OCI-LY1 (cell line): ENCODE measurements at regions not wholly inside any gene's neighbourhood (a gene's known extent, or its start where the extent isn't known, plus 50 kb on each side); places are given as distances from the start of the nearest gene placed in this dataset.

Experiments
- EZH2 ChIP-seq: fragments of 200-600 bp; sonication (generic), shearing (Covaris generic); IDR thresholded peaks from 2 replicates; pipeline ENCODE4 v1.8.0; 2017; ENCODE audit warnings: borderline replicate concordance, mixed run types, mild to moderate bottlenecking, antibody characterized with exemption, low read length, moderate library complexity, mixed read lengths
- TF ChIP-seq, protein P1 (sequence below): fragments of 200-600 bp; sonication (generic), shearing (Covaris generic); IDR thresholded peaks from 2 replicates; pipeline ENCODE4 v1.5.1; 2017; ENCODE audit warnings: mild to moderate bottlenecking, antibody characterized with exemption, low read length, moderate library complexity, mixed read lengths

DNA sequence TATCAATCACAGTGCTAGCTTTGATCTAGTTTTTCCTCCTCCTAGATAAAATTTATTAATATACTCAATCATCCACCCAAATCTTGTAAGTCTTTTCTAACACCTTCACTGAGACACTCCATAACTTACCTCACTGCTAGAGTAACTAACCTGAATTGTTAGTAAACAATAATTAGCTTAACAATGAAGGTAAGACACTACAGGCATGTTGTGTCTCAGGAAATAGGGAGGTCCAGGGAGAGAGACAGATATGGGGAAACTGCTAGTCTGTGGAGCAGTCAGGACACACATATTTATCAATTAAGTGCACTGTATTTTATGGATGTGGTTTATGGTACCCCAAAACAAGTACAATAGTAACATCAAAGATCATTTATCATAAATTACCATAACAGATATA is 94.2 kb upstream of the SSTR1 start:
- TF ChIP-seq EZH2, result no peak
- TF ChIP-seq, protein P1, sequence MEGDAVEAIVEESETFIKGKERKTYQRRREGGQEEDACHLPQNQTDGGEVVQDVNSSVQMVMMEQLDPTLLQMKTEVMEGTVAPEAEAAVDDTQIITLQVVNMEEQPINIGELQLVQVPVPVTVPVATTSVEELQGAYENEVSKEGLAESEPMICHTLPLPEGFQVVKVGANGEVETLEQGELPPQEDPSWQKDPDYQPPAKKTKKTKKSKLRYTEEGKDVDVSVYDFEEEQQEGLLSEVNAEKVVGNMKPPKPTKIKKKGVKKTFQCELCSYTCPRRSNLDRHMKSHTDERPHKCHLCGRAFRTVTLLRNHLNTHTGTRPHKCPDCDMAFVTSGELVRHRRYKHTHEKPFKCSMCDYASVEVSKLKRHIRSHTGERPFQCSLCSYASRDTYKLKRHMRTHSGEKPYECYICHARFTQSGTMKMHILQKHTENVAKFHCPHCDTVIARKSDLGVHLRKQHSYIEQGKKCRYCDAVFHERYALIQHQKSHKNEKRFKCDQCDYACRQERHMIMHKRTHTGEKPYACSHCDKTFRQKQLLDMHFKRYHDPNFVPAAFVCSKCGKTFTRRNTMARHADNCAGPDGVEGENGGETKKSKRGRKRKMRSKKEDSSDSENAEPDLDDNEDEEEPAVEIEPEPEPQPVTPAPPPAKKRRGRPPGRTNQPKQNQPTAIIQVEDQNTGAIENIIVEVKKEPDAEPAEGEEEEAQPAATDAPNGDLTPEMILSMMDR, result no peak
